BJ (cell line): ENCODE measurements at regions not wholly inside any gene's neighbourhood (a gene's known extent, or its start where the extent isn't known, plus 50 kb on each side); places are given as distances from the start of the nearest gene placed in this dataset.

ENCODE experiments used
- CTCF ChIA-PET: fragments of 350-600 bp; formaldehyde crosslinking; extraction: SDS; loops from one replicate; lab custom pipeline; 2021; ENCODE audit warnings: antibody characterized with exemption, inconsistent platforms; lab: Yijun Ruan, JAX
- POLR2A ChIA-PET: fragments of 300-600 bp; sonication (Branson Sonifier 250); formaldehyde crosslinking; extraction: SDS; loops from one replicate; lab custom pipeline; 2021; ENCODE audit warnings: antibody characterized with exemption; lab: Charles Lee
- DNase-seq: peaks from one replicate; pipeline ENCODE4 v3.0.0-alpha.2; 2011; ENCODE audit warnings: low read depth
- H3K27me3 ChIP-seq: 2 replicates; pipeline ENCODE4 v1.6.0; 2011; ENCODE audit warnings: low read length; ENCODE audit not compliant: control insufficient read depth, insufficient read depth
- H3K36me3 ChIP-seq: 2 replicates; pipeline ENCODE4 v1.5.1; 2011; ENCODE audit warnings: low read length; ENCODE audit not compliant: control insufficient read depth, insufficient read depth
- H3K4me3 ChIP-seq: 2 replicates; pipeline ENCODE4 v1.5.1; 2011; ENCODE audit warnings: low read depth, mild to moderate bottlenecking, control low read depth, low read length
- CTCF ChIP-seq: IDR thresholded peaks from 2 replicates; pipeline ENCODE4 v1.5.1; 2011; ENCODE audit warnings: low read depth, mild to moderate bottlenecking, control low read depth, inconsistent platforms, low read length, moderate library complexity; ENCODE audit not compliant: insufficient read depth

GRCh38 chr5:12208366-12209100, 304.3 kb upstream of the CTNND2 start:
- ChIA-PET POLR2A (no interaction called here), CTCF (no interaction called here)
- no peak overlapping the region for H3K4me3 ChIP-seq
- no peaks in the 10 kb centered on the region for H3K36me3 ChIP-seq
- TF ChIP-seq CTCF, result no peak
- no peak for DNase-seq
- no peaks in the 10 kb centered on the region for H3K27me3 ChIP-seq

DNA sequence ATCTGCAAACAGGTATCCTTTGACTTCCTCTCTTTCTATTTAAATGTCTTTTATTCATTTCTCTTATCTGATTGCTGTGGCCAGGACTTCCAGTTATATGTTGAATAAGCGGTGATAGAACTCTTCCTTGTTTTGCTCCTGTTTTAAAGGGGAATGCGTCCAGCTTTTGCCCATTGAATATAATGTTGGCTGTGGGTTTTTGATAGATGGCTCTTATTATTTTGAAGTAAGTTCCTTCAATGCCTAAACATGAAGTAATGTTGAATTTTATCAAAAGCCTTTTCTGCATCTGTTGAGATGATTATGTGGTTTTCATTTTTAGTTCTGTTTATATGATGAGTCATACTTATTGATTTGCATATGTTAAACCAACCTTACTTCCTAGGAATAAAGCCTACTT, 300.5 kb upstream of the CTNND2 start:
- ChIA-PET CTCF (no interaction called here), POLR2A (no interaction called here)
- H3K36me3 ChIP-seq, result no peaks in the 10 kb centered on the region
- no peak for TF ChIP-seq CTCF
- no peak overlapping the region for H3K4me3 ChIP-seq
- H3K27me3 ChIP-seq, result no peaks in the 10 kb centered on the region
- no peak for DNase-seq

DNA sequence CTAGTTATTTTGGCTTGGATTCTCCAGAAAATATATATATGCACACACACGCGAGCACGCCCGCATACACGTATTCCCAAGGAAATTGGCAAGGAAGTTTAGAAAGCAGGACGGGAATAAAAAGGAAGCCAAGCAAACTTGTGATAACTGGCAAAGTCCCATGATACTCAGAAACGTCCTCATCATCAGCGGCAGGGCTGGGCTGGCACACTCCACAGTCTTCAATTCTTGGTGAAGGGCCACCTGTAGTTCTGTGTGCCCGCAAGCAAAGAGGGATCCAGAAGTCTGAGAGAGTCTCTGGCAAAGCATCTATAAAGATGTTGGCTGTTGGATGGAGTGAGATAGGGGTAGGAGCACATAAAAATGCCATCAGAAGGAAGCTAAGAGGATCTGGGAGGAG, 289.3 kb upstream of the CTNND2 start:
- no peaks in the 10 kb centered on the region for H3K27me3 ChIP-seq
- no peak for DNase-seq
- ChIA-PET POLR2A (no interaction called here), CTCF (no interaction called here)
- no peak overlapping the region for H3K4me3 ChIP-seq
- no peaks in the 10 kb centered on the region for H3K36me3 ChIP-seq
- no peak for TF ChIP-seq CTCF

DNA sequence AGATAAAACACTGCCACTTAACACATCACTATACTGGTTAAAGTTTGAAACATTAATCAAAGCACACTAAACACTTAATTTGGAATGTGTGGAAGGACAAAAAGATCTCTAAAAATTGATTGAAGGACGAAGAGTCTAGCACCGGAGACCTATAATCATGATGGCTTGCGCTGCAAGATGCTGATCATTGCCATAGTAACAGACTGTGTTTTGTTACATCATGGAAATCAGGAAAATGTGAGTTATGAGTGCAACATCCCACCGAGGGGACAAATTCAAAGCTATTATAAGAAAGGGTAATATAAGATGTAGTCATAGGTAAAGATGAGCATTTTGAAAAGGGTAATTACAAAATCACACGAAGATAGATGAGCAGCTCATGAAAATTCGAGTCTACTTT, 278.8 kb upstream of the CTNND2 start:
- no peak for DNase-seq
- CTCF ChIA-PET, result no interaction called here
- Histone ChIP-seq H3K27me3 (no peaks in the 10 kb centered on the region), H3K4me3 (no peak overlapping the region), H3K36me3 (no peaks in the 10 kb centered on the region)
- TF ChIP-seq CTCF, result no peak
- POLR2A ChIA-PET, result no interaction called here

DNA sequence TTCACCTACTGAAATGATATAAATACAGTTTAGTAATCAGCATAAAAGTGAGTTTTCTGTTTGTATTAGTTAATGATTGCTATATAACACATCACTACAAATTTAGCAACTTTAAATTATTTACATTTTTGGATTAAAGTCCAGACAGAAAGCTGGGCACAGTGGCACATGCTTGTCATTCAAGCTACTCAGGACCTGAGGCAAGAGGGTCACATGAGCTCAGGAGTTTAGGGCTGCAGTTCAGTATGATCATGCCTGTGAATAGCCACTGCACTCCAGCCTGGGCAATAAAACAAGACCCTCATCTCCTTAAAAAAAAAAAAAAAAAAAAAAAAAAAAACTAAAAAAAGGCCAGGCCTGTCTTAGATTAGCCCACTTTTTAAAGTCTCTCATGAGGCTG, 273.6 kb upstream of the CTNND2 start:
- TF ChIP-seq CTCF, result no peak
- CTCF ChIA-PET, result no interaction called here
- no peak for DNase-seq
- H3K27me3 ChIP-seq, result no peaks in the 10 kb centered on the region
- no peak overlapping the region for H3K4me3 ChIP-seq
- POLR2A ChIA-PET, result no interaction called here
- H3K36me3 ChIP-seq, result no peaks in the 10 kb centered on the region
